HL-60 (cell line): ENCODE measurements at regions not wholly inside any gene's neighbourhood (a gene's known extent, or its start where the extent isn't known, plus 50 kb on each side); places are given as distances from the start of the nearest gene placed in this dataset.
"Not testable (repeated sequence)": the region's sequence is repeated elsewhere in the genome, so short reads cannot be mapped to it uniquely, and the experiment has no call there.

Source experiments
- DNase-seq, 2 experiments: peaks; one replicate each; pipeline ENCODE4 v3.0.0-alpha.2; 2010 to 2020; ENCODE audit warnings: low read depth in 1 of 2, low spot score in 1 of 2
- H3K27ac ChIP-seq: fragments of 250-450 bp; sonication (Bioruptor Pico); replicated peaks from 2 replicates; pipeline ENCODE4 v1.5.1; 2020; ENCODE audit warnings: mild to moderate bottlenecking, moderate library complexity
- H3K27me3 ChIP-seq: fragments of 250-450 bp; sonication (Bioruptor Pico); 2 replicates; pipeline ENCODE4 v1.5.1; 2021; ENCODE audit warnings: mild to moderate bottlenecking, moderate library complexity; ENCODE audit not compliant: insufficient read depth, poor library complexity, severe bottlenecking
- H3K4me3 ChIP-seq: replicated peaks from 2 replicates; pipeline ENCODE4 v1.5.1; 2011; ENCODE audit warnings: mild to moderate bottlenecking, control low read depth, low read length; ENCODE audit not compliant: insufficient read depth
- GABPA ChIP-seq: IDR thresholded peaks from 2 replicates; pipeline ENCODE4 v1.6.1; 2012; ENCODE audit warnings: low read depth
- POLR2AphosphoS5 ChIP-seq: IDR thresholded peaks from 2 replicates; pipeline ENCODE4 v1.6.1; 2012; ENCODE audit warnings: low read depth
- SPI1 ChIP-seq: IDR thresholded peaks from 2 replicates; pipeline ENCODE4 v1.6.1; 2012; ENCODE audit warnings: low read depth, mild to moderate bottlenecking, borderline replicate concordance
- TF ChIP-seq, protein P1 (sequence below): IDR thresholded peaks from 2 replicates; pipeline ENCODE4 v1.6.1; 2012; ENCODE audit warnings: low read depth; ENCODE audit not compliant: insufficient replicate concordance
- TF ChIP-seq, protein P2 (sequence below): IDR thresholded peaks from one replicate; pipeline ENCODE4 v1.5.1; 2011; ENCODE audit warnings: low read length, control low read depth, inconsistent platforms; ENCODE audit not compliant: insufficient read depth

- Histone ChIP-seq H3K27me3 (no peaks in the 10 kb centered on the region), H3K27ac (no peak overlapping the region), H3K4me3 (no peak overlapping the region)
- no peak for DNase-seq
- TF ChIP-seq, protein P1, sequence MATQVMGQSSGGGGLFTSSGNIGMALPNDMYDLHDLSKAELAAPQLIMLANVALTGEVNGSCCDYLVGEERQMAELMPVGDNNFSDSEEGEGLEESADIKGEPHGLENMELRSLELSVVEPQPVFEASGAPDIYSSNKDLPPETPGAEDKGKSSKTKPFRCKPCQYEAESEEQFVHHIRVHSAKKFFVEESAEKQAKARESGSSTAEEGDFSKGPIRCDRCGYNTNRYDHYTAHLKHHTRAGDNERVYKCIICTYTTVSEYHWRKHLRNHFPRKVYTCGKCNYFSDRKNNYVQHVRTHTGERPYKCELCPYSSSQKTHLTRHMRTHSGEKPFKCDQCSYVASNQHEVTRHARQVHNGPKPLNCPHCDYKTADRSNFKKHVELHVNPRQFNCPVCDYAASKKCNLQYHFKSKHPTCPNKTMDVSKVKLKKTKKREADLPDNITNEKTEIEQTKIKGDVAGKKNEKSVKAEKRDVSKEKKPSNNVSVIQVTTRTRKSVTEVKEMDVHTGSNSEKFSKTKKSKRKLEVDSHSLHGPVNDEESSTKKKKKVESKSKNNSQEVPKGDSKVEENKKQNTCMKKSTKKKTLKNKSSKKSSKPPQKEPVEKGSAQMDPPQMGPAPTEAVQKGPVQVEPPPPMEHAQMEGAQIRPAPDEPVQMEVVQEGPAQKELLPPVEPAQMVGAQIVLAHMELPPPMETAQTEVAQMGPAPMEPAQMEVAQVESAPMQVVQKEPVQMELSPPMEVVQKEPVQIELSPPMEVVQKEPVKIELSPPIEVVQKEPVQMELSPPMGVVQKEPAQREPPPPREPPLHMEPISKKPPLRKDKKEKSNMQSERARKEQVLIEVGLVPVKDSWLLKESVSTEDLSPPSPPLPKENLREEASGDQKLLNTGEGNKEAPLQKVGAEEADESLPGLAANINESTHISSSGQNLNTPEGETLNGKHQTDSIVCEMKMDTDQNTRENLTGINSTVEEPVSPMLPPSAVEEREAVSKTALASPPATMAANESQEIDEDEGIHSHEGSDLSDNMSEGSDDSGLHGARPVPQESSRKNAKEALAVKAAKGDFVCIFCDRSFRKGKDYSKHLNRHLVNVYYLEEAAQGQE, result no peak
- TF ChIP-seq POLR2AphosphoS5, result no peak
- no peak for TF ChIP-seq SPI1
- TF ChIP-seq, protein P2, sequence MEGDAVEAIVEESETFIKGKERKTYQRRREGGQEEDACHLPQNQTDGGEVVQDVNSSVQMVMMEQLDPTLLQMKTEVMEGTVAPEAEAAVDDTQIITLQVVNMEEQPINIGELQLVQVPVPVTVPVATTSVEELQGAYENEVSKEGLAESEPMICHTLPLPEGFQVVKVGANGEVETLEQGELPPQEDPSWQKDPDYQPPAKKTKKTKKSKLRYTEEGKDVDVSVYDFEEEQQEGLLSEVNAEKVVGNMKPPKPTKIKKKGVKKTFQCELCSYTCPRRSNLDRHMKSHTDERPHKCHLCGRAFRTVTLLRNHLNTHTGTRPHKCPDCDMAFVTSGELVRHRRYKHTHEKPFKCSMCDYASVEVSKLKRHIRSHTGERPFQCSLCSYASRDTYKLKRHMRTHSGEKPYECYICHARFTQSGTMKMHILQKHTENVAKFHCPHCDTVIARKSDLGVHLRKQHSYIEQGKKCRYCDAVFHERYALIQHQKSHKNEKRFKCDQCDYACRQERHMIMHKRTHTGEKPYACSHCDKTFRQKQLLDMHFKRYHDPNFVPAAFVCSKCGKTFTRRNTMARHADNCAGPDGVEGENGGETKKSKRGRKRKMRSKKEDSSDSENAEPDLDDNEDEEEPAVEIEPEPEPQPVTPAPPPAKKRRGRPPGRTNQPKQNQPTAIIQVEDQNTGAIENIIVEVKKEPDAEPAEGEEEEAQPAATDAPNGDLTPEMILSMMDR, result no peak
- TF ChIP-seq GABPA, result no peak
These were observed 116.4 kb upstream of the SMURF2 start for GRCh38 chr17:64778240-64779097.

- TF ChIP-seq POLR2AphosphoS5 (no peak), GABPA (no peak), SPI1 (peak; percentile 68)
- TF ChIP-seq, protein P2, result no peak
- TF ChIP-seq, protein P1, result no peak
- Histone ChIP-seq H3K27me3 (no peaks in the 10 kb centered on the region), H3K27ac (peak overlapping the region; percentile 3), H3K4me3 (peak overlapping the region; percentile 29)
- DNase-seq, result peak; percentile 50 to 80
These were observed 115.5 kb upstream of the SMURF2 start for GRCh38 chr17:64777415-64778239.

- DNase-seq, result peak; percentile 72 to 83
- Histone ChIP-seq H3K27ac (peak overlapping the region; percentile 3), H3K4me3 (peak overlapping the region; percentile 29)
- H3K27me3 ChIP-seq, result not testable (repeated sequence)
- TF ChIP-seq, protein P2, result peak; percentile 59
- peak; percentile 93 for TF ChIP-seq SPI1
- 0 out of 2 replicates have a peak, but pooled peaks have one; percentile 19 for TF ChIP-seq POLR2AphosphoS5
These were observed 114.8 kb upstream of the SMURF2 start for GRCh38 chr17:64776720-64777414.
